AG09309 (cell line): ENCODE measurements at regions not wholly inside any gene's neighbourhood (a gene's known extent, or its start where the extent isn't known, plus 50 kb on each side); places are given as distances from the start of the nearest gene placed in this dataset.

Source experiments
- DNase-seq: peaks from one replicate; pipeline ENCODE4 v3.0.0-alpha.2; 2010; ENCODE audit warnings: low read depth
- H3K4me3 ChIP-seq: 2 replicates; pipeline ENCODE4 v1.5.1; 2011; ENCODE audit warnings: mild to moderate bottlenecking, low read depth, low read length, moderate library complexity; ENCODE audit not compliant: control insufficient read depth
- CTCF ChIP-seq: IDR thresholded peaks from 2 replicates; pipeline ENCODE4 v1.5.1; 2011; ENCODE audit warnings: mild to moderate bottlenecking, low read depth, low read length, inconsistent platforms; ENCODE audit not compliant: insufficient read depth, control insufficient read depth; ENCODE audit errors: missing control alignments

GRCh38 chr9:31255211-31255610 lies 1129.2 kb upstream of the ACO1 start:
- no peak for DNase-seq
- no peak for TF ChIP-seq CTCF

DNA sequence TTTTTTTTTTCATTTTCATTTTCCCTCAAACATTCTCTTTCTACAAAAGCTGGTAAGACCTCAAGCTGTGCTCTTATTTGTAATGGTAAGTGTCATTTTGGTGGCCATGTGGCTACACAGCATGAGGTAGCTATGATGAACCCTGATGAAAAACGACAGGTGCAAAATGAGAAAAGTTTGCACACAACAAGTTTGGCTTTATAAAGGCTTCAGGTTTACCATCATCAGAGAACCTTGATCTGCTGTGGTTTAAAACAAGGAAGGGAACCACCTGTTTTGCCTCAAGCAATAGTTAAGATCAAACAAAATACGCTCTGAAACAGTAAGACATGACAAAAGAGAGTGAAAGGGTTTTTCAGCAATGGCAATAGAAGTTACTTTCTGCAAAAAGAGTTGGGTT lies 1124.6 kb upstream of the ACO1 start:
- no peak for DNase-seq
- TF ChIP-seq CTCF = no peak

More at GRCh38 chr9:31255211-31255610, 1129.2 kb upstream of the ACO1 start:
- no peak overlapping the region for H3K4me3 ChIP-seq

GRCh38 chr9:31272456-31273295 lies 1111.8 kb upstream of the ACO1 start:
- DNase-seq = no peak
- no peak overlapping the region for H3K4me3 ChIP-seq
- TF ChIP-seq CTCF = no peak

More for the DNA sequence above, 1124.6 kb upstream of the ACO1 start:
- H3K4me3 ChIP-seq = no peak overlapping the region

DNA sequence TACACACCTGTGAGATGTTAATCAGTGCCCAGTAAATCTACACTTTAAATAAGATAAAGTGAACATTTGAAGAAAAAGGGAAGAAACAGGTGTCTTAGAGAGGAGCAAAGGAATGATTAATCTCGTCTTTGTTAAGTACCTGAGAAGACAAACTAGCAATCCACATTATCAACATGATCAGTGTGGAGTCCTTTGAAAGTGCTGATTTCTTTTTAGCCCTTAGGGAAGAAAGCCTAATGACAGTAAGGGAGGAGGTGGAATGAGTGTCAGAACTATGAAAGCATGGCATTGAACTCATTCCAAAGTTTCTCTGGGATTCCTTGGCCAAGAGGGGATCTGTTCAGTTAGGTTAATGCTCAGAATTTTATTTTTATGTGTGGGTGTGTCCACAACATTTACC lies 1109.0 kb upstream of the ACO1 start:
- DNase-seq = no peak
- H3K4me3 ChIP-seq = no peak overlapping the region
- no peak for TF ChIP-seq CTCF

DNA sequence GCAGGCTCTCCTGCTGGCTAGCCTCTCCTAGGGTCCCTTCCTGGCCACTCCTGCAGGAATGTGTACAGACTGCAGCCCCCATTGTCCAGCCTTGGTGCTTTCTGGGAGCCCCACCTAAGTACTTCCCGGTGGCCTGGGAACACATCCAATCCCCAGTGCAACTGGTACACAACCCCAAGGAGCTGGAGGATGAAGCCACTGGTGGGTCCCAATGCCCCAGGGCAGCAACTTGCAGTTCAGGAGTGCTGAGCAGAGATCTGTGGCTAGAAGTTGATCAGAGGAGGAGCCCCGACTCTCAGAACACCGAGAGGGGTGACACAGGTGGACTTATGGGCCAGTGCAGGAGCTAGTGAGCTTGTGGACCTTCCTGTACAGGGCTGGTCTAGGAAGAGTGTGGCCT lies 1093.7 kb upstream of the ACO1 start:
- no peak for TF ChIP-seq CTCF

DNA sequence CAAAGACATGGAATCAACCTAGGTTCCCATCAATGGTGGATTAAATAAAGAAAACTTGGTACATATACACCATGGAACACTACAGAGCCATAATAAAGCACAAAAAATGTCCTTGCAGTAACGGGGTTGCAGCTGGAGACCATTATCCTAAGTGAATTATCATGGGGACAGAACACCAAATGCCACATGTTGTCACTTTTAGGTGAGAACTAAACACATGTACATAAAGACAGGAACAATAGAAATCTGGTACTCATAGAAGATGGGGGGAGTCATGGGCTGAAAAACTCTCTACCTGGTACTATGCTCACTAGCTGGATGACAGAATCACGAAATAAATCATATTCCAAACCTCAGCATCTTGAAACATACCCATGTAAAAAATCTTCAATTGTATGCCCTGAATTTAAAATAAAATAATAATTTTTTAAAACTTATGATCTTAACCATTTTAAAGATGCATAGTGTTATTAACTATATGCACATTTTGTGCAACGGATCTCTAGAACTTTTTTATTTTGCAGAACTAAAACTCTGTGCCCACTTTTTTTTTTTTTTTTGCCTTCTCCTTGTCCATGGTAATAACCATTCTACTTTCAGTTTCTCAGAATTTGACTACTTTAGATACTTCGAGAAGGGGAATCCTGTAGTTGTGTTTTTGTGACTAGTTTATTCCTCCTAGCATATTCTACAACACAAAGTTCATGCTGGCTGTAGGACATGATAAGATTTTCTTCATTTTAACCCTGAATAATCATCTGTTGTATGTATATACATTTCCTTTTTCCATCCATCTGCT lies 1081.6 kb upstream of the ACO1 start:
- DNase-seq = no peak
- H3K4me3 ChIP-seq = no peak overlapping the region
- no peak for TF ChIP-seq CTCF

More for the DNA sequence above, 1093.7 kb upstream of the ACO1 start:
- no peak overlapping the region for H3K4me3 ChIP-seq
- no peak for DNase-seq
